ENCODE measurements at regions not wholly inside any gene's neighbourhood (a gene's known extent, or its start where the extent isn't known, plus 50 kb on each side); places are given as distances from the start of the nearest gene placed in this dataset.

GRCh38 chr7:81584667-81585066, 185.2 kb downstream of the HGF start:
- H3K27ac ChIP-seq: no peak overlapping the region
- no peaks in the 10 kb centered on the region for H3K27me3 ChIP-seq
- no peaks in the 10 kb centered on the region for H3K9me3 ChIP-seq
- H3K4me1 ChIP-seq: no peaks in the 10 kb centered on the region
- H3K4me3 ChIP-seq: no peak overlapping the region
- H3K36me3 ChIP-seq: no peaks in the 10 kb centered on the region
- no peak for DNase-seq
- TF ChIP-seq CTCF (IDR thresholded peaks at IDR 0.05): no peak
- TF ChIP-seq POLR2A (IDR thresholded peaks at IDR 0.05): no peak

- Histone ChIP-seq H3K4me3 (no peak overlapping the region), H3K36me3 (no peaks in the 10 kb centered on the region), H3K4me1 (no peaks in the 10 kb centered on the region), H3K9me3 (no peaks in the 10 kb centered on the region), H3K27me3 (no peaks in the 10 kb centered on the region), H3K27ac (no peak overlapping the region)
- DNase-seq: no peak
- TF ChIP-seq CTCF (IDR thresholded peaks at IDR 0.05): no peak
- no peak for TF ChIP-seq POLR2A (IDR thresholded peaks at IDR 0.05)
Measured at GRCh38 chr7:81583882-81584533, 185.8 kb downstream of the HGF start.

GRCh38 chr7:81583090-81583489, 186.8 kb downstream of the HGF start:
- no peaks in the 10 kb centered on the region for H3K27me3 ChIP-seq
- H3K4me3 ChIP-seq: no peak overlapping the region
- no peak for DNase-seq
- no peaks in the 10 kb centered on the region for H3K36me3 ChIP-seq
- no peaks in the 10 kb centered on the region for H3K9me3 ChIP-seq
- no peak overlapping the region for H3K27ac ChIP-seq
- H3K4me1 ChIP-seq: no peaks in the 10 kb centered on the region
- no peak for TF ChIP-seq POLR2A (IDR thresholded peaks at IDR 0.05)

- no peaks in the 10 kb centered on the region for H3K27me3 ChIP-seq
- TF ChIP-seq POLR2A (IDR thresholded peaks at IDR 0.05) (no peak), CTCF (IDR thresholded peaks at IDR 0.05) (no peak)
- no peak for DNase-seq
- no peak overlapping the region for H3K4me3 ChIP-seq
- H3K27ac ChIP-seq: no peak overlapping the region
- no peaks in the 10 kb centered on the region for H3K4me1 ChIP-seq
- H3K36me3 ChIP-seq: no peaks in the 10 kb centered on the region
- no peaks in the 10 kb centered on the region for H3K9me3 ChIP-seq
Measured at GRCh38 chr7:81577642-81578340, 192.1 kb downstream of the HGF start.

GRCh38 chr7:81574723-81575326, 195.0 kb downstream of the HGF start:
- TF ChIP-seq POLR2A (IDR thresholded peaks at IDR 0.05): no peak
- no peak for TF ChIP-seq CTCF (IDR thresholded peaks at IDR 0.05)
- Histone ChIP-seq H3K27ac (no peak overlapping the region), H3K9me3 (no peaks in the 10 kb centered on the region), H3K36me3 (no peaks in the 10 kb centered on the region), H3K27me3 (no peaks in the 10 kb centered on the region), H3K4me1 (no peaks in the 10 kb centered on the region), H3K4me3 (no peak overlapping the region)
- DNase-seq: no peak

- H3K4me1 ChIP-seq: no peaks in the 10 kb centered on the region
- H3K27me3 ChIP-seq: no peaks in the 10 kb centered on the region
- no peaks in the 10 kb centered on the region for H3K36me3 ChIP-seq
- H3K4me3 ChIP-seq: no peak overlapping the region
- DNase-seq: no peak
- H3K9me3 ChIP-seq: no peaks in the 10 kb centered on the region
- TF ChIP-seq POLR2A (IDR thresholded peaks at IDR 0.05) (no peak), CTCF (IDR thresholded peaks at IDR 0.05) (no peak)
- H3K27ac ChIP-seq: no peak overlapping the region
Measured at GRCh38 chr7:81573932-81574331, 195.9 kb downstream of the HGF start.
